ENCODE measurements at regions not wholly inside any gene's neighbourhood (a gene's known extent, or its start where the extent isn't known, plus 50 kb on each side); places are given as distances from the start of the nearest gene placed in this dataset.

GRCh38 chr5:6036006-6036405, 342.3 kb downstream of the MED10 start:
- TF ChIP-seq CTCF (IDR thresholded peaks at IDR 0.05; ENCODE audit: low read depth, low read length, poor library complexity, severe bottlenecking) (no peak), EZH2phosphoT487 (IDR thresholded peaks at IDR 0.05; ENCODE audit: borderline replicate concordance, low read length) (no peak)

All from DOHH2 (cell line).